NCI-H460 (cell line): ENCODE measurements at regions not wholly inside any gene's neighbourhood (a gene's known extent, or its start where the extent isn't known, plus 50 kb on each side); places are given as distances from the start of the nearest gene placed in this dataset.

ENCODE experiments used
- DNase-seq: peaks from one replicate; pipeline ENCODE4 v3.0.0-alpha.2; 2016; ENCODE audit warnings: low read depth; ENCODE audit errors: extremely low read depth

DNA sequence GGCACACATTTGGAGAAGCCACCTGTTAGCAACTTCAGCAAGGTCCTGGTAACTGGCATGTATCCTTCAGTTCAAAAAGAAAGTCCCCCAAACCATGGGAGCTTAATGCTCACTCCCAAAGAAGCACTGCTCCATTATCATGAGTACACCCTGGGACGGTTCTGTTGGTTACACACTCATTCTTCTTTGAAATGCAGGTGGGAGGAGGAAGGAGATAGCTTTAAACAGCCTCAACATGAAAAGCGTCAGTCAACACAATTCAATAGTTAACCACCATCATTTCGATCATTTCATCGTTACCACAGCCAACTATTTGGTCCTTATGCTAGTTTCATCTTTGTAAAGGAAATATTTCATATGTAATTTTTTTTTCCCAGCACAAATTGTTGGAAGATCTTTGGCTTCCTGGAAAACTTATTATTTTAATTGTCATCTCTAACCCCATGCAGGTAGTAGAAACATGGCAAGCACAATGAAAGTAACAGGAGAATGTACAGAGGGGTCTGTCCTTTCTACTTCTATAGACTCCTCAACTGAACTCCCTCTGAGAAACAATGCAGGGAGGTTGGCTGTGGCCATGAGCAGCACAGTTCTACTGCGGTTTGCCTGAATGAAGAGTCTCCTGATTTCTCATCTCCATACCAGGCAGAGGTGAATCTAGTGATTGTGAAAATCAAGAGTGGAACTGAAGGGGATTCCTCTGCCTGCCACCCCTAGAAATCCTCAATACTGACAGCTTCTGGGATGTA lies 196.4 kb upstream of the FOXN3 start:
- DNase-seq: no peak

DNA sequence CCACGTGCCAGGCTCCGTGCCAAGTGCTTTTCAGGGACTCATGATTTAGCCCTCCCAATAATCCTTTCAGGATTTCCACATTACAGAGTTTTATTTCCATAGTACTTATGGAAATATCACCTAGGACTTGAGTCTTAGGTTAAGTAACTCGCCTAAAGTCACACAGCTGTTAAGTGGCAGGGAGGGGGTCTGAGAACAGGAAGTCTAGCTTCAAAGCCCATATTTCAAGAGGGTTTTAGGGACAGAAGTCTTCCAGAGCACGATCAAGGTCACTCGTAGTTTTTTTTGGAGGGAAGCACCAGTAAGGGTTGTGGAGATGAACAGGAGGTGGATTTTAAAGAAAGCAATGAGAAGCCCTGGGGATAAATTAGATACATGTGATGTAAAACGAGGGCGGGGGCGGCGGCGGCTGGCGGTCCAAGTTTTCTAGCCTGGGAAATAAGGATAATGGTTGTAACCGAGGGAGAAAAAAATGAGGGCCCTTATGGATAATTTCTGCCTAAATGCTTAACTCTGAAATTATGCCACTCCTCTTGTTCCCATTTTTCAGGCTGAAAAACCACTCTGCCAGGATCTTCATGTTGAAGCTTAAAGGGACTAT lies 192.6 kb upstream of the FOXN3 start:
- DNase-seq: no peak

DNA sequence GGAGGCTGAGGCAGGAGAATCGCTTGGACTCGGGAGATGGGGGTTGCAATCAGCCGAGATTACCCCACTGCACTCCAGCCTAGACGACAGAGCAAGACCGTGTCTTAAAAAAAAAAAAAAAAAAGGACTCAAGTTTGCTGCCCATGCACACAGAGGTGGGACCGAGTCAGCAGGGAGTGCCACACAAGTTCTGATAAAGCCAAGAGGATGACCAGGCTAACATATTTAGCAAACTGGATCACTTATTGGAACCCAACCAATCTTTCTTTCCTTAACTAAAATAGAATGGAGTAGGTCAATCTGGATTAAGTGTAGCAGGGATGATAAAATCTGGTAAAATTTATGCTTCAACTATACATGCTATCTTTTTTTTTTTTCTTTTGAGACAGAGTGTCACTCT lies 190.4 kb upstream of the FOXN3 start:
- no peak for DNase-seq

DNA sequence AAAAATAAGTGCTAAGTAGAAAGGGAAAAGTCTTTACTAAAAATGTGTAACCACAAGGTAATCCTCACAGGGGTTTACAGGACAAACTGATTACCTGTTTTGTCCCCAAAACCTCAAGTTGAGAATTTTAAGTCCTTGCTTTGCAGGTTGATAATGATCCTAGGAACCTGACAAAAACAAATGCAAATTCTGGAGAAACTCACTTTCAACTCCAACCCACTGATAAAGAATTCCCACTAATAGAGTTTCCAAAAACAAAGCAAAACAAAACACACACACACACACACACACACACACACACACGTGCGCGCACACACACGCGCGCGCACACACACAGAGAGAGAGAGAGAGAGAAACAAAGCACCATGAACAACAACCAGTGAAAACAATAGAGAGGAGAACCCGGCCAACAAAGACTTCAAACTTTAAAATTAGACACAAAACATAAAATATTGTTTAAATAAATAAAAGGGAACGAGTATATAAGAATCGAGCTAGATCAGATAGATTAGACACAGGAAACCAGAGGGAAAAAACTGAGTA lies 187.0 kb upstream of the FOXN3 start:
- no peak for DNase-seq

DNA sequence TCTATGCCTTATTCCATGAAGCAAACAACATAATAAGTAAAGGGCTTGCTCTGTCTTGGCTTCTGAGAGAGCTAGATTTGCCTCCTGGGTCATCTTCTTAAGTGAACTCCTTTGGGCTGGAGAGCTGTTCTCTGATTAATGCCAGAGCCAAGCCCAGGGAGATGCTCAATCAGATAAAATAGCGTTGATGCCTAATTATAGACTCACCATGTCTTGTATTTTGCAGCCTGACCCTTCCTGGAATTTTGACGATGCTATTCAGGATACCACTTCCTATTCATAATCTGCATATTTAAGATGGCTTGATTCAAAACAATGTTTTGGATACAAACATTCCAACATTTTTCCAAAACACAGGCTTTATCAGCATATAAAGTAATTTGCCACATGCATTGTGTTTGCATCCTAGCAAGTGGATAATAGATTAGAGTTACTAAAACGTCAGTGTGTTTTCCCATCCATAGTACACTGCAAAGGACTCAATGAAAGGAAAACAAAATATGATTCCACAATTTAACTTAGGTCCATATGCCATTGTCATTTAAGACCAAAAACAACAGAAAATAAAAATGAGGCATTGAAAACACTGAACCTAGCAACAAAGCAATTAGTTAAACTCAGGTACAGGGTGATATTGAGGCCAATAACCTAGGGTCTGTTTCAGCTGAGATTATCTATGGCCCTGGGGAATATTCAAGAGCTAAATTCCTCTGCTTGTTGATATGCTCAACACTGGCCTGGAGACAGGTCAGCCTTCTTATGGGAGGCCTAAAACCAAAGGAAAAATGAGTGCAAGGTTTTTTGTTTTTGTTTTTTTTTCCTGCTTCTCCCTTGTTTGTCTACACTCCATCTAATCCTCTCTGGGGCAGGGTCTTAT lies 184.2 kb upstream of the FOXN3 start:
- no peak for DNase-seq

DNA sequence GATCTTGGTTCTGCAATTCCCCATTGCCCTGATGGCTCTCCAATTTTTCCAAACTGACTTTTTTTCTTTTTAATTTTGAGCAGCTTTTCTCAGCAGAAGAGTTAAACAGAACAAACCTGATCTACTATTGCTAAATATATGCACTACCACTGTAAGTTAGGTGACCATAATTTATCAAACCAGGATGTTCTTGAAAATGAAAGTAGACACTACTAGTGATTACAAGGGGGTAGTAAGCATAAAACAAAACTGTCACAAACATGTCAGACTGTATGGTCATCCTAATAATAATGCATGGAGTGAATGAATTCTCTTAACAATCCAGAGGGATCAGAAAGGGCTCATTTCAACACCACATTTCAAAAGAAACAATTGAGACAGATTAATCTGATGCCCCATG lies 183.0 kb upstream of the FOXN3 start:
- DNase-seq: no peak

DNA sequence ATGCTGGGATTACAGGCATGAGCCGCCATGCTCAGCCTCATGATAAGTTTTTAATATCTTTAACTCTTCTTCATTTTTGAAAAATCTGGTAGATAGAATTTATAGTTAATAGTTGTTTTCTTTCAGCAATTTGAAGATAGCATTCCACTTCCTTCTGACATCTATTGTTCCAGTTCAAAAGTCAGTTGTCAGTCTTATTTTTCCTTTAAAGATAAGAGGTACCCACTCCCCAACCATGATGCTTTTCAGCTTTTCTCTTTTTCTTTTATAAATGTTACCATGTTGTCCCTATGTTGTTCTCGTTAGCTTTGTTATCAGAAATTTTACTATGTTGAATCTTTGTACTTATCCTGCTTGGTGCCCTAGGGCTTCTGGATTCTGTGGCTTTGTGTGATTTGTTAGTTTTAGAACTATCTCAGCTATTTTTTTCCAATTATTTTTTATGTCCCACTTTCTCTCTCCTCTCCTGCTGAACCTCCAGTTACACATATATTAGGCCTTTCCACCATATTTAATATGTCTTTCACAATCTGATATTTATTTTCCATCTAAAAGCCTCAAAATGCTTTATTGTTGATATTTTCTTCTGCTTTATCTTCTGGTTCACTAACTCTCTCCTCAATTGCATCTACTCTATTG lies 181.6 kb upstream of the FOXN3 start:
- DNase-seq: no peak

DNA sequence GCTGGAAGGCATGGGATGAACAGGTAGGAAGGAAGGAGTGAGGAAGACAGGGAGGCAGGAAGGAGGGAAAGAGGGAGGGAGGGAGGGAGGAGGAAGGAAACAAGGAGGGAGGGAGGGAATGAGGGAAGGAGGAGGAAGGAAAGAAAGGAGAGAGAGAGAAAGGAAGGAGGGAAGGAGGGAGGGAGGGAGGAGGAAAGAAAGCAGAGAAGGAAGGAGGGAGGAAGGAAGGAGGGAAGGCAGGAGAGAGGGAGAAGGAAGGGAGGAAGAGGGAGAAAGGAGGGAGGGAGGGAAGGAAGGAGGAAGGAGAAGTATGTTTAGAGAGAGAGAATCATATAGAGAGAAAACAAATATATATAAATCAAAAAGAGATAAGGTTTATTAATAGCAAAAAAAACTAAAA lies 175.9 kb upstream of the FOXN3 start:
- no peak for DNase-seq

DNA sequence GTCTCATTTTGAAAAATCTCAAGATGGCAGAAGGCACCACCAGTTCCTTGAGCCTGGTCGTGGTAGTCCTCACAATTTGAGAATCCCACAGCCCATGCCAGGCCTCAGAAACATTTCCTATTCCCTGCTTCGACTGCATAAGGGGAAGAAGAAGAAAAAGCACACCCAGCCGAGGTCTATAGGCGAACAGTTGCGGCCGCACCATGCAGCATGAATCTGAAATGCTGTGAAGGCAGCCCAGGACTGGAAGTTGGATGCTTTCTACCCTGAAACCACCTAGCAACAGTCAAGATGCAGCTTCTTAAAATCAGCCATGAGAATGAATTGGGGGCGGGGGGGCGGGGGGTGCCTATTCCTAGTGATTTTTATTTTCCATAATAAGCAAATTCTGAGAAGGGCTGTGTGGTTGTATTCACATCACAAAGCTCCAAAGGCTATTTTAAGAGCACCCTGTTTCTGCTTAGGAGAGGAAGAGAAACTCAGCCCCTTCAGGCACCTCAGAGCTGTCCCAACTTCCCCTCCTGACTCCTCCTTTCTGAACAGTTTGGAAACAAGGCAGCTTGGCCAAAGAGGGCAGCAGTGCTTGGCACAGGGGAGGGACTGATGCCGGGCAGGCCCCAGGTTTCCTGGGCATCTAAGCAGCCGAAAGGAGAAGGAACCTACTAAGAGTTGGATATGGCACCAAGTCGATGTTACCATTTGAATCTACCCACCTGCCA lies 172.5 kb upstream of the FOXN3 start:
- DNase-seq: no peak

DNA sequence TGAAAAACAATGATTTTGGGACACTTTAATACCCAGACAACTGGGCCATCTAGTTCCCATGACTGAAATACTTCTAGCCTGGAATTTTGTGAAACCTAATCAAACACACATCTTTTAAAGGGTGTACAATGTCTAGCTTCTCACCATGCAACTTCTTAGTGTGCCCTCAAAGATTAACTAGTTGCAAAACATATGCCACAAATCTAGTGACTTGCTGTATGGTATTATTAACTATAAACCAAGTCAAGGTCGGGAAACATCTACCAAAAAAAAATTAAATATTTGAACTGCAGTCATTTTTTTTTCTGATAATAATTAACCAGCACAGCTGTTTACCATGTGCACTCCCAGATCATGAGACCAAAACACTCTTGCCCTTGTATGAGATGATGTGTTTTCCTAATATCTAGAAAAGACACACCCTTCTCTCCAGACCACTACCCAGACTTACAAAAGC lies 171.8 kb upstream of the FOXN3 start:
- DNase-seq: no peak

DNA sequence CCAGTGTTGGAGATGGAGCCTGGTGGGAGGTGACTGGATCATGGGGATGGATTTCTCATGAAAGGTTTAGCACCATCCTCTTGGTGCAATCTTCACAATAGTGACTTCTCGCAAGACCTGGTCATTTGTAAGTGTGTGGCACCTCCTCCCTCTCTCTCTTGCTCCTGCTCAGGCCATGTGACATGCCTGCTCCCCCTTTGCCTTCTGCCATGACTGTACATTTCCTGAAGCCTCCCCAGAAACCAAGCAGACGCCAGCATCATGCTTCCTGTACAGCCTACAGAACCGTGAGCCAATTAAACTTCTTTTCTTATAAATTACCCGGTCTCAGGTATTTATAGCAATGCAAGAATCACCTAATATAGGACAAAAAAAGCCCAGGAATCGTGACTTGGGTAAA lies 171.0 kb upstream of the FOXN3 start:
- DNase-seq: no peak

DNA sequence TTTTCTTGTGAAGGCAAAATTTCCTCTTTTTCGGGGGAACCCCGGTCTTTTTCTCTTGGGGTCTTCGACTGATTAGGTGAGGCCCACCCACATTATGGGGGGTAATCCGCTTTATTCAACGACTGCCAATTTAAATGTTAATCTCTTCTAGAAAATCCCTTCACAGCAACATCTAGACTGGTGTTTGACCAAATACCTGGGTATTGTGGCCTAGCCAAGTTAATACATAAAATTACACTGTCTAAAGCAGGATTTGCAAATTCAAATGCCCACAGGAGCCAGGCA lies 170.0 kb upstream of the FOXN3 start:
- no peak for DNase-seq

DNA sequence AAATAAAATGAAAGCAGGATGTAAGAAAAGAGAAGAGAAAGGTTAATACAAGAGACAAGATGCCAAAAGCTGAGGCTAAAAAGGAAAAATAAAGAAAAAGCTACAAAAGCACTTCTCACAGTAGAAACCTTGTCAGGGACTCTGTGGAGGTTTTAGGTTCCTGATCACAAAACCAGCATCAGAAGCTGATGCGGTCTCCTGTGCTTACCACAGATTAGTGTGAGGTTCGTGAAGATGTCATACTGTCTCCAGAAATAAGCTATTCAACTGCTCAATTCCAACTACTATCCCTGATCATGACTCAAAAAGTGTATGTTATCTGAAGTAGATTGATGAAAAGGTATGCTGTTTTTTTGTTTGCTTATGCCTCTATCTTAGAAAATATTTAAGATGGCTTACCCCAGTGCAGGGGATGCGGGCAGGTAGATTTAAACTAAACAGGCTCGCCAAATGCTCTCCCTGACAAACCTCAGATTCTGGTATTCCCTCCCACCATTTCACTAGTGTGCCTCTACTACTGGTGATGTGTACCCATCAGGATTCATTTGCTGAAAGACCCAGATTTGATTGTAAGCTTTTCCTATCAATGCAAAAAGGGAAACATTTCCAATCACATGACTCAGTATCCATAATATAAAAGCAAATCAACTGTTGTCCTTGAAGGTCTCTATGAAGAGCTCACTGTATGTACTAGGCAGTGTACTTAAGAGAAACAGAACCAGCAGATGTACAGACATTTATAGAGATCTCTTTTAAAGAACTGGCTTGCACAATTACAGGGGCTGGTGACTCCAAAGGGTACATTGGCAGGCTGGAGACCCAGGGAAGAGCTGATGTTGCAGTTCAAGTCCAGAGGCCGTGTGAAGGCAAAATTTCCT lies 169.5 kb upstream of the FOXN3 start:
- DNase-seq: no peak

DNA sequence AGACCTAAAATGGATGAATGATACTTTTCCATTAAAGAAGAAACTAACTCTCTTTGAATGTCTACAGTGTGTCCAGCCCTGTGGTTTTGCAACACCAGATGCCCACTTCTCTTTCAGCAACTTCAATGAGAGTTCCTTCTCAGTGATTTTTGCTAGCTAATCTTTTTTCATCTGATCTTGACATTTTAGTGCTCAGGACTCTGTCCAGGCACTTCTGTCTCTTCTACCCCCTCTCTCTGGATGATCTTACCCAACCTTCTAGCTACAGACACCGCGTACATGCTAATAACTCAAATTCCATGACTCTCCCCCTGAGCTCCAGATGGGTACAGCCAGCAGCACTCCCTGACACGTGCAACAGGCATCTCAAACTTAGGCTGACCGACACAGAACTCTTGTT lies 161.1 kb upstream of the FOXN3 start:
- no peak for DNase-seq

DNA sequence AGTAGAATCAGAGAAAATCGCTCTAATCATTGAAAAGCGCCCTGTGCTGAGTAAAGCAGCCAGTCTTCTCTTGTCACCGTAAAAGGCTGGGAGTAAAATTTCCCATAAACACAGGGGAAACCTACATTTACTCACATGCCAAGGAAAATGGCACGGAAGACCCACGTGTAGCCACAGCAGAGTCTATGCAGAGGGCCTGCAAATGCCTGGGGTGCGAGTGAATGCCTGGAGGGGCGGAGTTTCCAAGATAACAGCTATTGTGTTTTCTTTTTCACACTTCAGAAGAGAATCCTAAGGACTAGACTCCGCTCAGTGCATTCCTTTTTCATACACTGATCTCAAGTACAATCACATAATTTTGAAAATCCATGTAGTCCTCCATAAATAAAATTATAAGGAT lies 159.9 kb upstream of the FOXN3 start:
- no peak for DNase-seq

DNA sequence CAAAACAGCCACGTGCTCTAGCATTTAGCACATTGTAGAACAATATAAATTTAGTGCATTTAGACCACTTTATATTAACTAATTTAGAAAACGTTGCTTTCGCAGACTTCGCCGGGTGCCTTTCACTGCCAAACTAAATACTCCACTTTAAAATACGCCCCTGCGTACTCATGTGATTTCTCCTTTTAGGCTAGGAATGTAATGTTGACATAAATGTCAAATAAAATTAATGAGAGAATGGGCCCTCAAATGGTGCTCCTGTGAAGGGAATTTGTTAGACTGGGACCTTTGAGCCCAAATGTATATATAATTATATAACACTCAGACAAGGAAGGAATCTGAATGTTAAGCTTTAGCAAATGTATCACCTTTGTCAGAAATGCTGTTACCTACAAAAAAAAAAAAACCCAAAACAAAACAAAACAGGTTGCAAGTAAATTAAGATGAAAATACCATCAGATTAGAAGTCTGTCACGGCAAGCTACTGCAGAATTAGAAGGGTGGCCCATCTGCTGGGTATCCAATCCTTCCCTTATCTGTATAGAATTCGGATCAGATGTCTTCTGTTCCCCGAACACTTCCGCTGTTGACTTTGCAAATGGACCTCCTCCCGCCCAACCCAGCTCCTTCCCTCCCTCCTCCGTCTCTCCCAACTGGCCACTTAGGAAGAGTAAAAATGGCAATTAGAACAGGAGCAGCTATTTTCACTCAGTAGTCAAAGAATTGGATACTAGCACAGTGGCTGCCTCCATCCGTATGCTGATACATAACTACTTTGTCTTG lies 159.3 kb upstream of the FOXN3 start:
- no peak for DNase-seq

DNA sequence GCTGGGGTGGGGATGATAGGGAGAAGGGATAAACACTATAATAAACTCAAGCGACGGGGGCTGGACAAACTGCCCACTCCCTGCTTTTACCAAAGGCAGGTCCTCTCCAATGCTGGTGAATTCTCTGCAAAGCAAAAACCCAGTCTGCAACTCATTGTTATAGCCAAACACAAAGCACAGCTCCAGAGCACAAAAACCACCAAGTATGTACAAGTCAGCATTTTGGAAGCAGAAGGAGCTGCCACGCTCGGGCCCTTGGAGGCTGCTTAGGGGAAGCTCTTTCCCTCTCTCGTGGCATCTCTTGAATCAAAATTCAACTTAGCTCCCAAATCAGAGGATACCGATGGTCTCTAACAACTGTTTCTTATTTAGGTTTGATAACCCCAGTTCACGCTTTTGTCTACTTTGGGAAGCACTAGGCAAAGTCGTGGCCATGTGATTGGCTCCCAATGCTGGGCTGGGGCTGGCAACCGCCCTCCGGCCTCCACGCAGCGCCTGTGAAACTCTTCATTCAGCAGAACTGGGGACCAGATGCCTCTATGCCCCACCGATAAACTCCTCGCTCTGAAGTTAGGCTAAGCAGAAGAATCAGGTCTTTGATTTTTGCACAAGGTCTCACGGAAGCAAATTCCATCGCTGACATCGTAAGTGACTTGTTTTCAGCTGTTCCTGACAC lies 158.5 kb upstream of the FOXN3 start:
- no peak for DNase-seq

DNA sequence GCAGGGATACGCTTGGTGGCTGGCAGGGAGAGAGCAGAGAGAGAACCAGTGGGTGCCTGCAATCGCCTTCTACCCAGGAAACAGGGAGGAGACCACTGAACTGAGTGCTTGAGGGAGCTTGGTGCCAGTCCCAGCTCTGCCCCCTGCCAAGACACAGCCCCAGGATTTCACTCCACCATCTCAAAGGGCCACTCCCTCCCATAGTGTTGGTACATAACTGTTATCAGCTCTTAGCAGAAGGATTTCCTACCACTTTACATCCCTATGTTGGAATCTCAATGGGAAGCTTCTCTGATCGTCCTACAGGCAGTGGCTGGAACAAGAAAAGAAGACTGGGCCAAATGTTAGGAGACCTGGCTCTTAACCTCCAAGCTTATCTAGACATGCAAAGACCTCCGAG lies 157.4 kb upstream of the FOXN3 start:
- DNase-seq: no peak

DNA sequence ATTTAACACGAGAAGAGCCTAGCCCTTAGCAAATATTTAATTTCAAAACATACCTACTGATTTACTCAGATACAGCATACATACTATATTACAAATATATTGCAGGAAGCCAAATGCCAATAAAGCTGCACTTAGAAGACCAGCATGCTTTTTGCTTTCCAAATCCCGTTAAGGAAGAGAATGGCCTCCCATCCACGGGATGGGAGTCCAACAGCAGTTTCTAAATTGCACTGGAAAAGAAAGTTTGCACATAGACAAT lies 156.3 kb upstream of the FOXN3 start:
- no peak for DNase-seq
